NCI-H446 treated with DMSO at 0.1 percent for 48 hours (cell line): ENCODE measurements at regions not wholly inside any gene's neighbourhood (a gene's known extent, or its start where the extent isn't known, plus 50 kb on each side); places are given as distances from the start of the nearest gene placed in this dataset.

Source experiments
- DNase-seq: peaks from one replicate; lab custom pipeline; 2025; lab: John Stamatoyannopoulos, UW

DNA sequence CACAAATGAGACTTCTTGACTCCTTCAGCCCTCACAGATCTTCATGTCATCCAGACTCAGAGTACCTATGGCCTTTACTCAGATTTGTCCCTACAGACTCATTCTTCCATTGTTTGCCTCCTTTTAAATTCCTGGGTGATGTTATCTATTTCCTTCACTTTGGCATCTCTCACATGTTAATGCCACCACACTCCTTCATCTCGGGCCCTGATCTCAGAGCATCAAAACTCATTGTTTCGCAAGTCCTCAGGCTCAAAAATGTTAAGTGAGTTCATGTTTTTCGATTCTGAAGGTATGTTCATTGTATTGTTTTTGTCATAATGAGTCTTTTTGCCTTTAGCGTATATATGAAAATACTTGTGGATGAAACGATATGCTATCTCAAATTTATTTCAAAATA, 62.3 kb upstream of the AHR start:
- no peak for DNase-seq

DNA sequence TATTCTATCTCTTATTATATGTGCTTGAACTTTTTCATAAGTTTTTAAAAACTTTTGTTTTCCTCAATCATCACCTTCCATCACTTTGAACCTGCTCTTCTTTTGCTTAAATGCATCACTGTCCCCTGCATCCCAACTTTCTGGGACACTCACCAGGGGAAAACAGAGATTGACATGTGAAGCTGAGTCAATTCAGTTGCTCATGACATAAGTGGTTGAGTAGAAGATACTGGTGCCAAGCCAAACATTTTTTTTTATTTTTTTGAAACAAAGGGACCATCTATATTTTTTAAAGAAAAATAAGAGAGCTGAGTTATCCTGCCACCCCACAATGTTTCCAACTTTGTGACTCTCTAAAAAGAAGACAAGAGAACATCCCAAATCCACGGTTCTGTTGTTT, 61.8 kb upstream of the AHR start:
- no peak for DNase-seq

DNA sequence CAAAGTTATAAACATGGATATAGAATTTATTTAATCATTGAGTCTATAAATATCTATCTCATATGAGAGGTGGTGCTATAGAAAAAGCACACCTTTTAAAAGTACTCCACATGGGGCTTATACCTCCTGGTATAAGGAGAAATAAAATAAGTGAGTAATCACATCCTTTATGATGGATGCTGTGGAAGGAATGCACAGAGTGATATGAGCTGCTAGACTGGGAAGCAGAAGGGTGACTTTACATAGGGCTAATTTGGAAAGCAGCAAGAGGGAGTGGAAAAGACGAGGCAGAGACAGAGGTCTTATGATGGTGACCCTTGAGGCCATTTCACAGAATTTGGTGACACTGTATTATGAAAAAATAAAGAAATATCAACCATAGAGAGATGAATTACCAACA, 59.4 kb upstream of the AHR start:
- no peak for DNase-seq

DNA sequence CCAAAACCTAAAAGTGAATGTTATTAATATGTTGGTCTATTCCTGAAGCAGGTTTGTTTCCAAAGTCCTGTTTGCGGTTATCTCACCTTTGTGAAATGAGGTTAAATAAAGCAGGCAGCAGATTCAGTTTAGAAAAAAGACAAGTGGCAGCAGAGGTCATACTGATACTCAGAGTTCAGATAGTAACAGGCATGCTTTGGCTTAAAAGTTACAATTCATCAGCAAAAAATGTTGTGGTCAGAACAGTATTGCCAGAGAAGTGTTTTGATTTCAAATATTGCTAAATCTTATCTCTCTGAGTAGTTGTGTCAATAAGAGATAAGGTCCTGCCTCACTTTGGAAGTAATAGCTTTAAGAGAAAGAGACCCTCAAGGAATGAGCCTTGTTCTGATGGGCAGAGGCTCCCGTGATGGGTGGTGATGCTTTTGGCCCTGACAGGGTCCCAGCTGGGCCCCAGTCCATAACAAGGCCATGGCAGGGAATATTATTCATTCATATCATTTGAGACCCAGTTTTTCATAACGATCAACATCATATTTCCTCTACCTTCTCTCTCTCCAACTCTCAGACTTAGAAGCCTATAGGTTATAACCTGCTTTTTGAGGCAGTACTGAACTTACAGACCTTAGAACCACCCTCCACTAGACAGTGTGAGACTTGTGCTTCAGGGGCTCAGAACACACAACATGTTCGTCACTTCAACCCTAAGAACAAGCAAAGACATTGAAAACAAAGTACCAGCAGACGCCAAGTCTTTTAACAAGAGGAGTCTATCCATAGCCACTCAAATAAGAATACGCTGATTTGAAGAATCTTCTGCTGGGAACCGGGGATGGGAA, 58.5 kb upstream of the AHR start:
- no peak for DNase-seq

DNA sequence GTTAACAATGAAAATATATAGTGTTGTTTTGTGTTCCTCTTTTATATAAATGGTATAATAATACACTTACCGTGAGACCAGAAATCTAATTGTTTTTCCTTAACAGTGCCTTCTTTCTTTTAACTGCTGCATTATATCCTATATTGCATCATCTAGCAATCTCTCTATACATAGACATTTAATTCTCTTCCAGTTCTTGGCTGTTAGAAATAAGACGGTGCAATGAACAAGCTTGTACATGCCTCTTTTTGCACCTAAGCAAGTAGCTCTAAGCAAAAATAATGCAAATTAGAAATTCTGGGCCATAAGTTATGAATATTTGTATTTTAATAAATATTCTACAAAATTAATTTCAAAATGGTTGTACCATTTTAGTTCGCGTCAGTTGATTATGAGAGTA, 55.9 kb upstream of the AHR start:
- DNase-seq = no peak

DNA sequence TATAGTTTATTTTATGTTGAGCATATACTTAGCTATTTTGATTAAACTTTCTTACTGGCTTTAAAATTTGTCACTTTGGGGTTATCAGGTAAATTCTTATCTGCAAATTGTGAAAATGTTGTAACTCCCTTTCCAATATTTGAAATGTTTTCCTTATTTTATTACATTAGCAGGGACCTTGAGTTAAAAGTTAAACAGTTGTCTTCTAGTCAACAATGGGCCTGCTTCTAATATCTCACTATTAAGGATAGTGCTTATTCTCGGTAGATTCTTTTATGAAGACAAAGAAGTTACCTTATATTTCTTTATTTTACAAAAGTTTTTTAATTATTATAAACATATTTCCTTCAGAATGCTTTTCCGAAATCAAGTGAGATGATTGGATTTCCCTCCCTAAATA, 53.7 kb upstream of the AHR start:
- DNase-seq = no peak

DNA sequence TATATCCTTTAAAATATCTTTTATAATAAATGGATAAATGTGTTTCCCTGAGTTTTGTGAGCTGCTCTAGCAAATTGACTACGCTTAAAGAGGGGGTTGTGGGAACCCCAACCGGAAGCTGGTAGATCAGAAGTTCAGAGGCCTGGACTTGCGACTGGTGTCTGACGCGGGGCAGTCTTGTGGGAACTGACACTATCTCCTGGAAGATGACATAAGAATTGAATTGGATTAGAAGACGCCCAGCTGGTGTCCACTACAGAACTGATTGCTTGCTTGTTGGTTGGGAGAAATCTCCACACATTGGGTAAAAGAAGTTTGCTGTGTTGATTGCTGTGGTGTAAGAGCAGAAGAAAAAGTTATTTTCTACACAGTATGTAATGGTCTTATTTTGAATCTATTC, 51.1 kb upstream of the AHR start:
- DNase-seq = no peak

DNA sequence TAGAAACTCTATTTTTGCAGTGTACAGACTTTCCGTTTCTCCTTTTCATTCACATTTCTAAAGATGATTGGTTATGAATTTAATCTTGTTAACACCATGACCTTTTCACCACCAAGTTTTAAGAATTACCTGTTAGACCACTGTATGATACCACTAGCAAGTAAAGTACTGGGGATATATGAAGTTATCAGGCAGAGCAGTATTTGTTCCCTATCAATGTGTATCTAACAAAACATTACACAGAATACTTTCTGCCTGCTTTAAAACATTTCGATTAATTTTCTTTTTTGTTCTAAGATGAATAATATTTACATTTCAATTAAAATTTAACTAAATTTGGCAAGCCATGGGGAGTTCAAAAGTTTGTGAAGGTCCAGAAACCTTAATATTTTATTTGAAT, 49.9 kb upstream of the AHR start:
- DNase-seq = no peak
